Spleen (tissue), 11 donors: ENCODE measurements at regions not wholly inside any gene's neighbourhood (a gene's known extent, or its start where the extent isn't known, plus 50 kb on each side); places are given as distances from the start of the nearest gene placed in this dataset.

ENCODE experiments used
- DNase-seq: peaks from one replicate; pipeline ENCODE4 v3.0.0-alpha.2; 2020
- H3K27ac ChIP-seq, 8 donors: fragments of 200-600 bp; sonication (generic) in 7 of 8; 1 replicate in 4 of 8; 2 replicates in 4 of 8; pipeline versions ENCODE4 v1.5.0 to v1.8.0; 2016 to 2021; ENCODE audit warnings: inconsistent platforms in 4 of 8, mild to moderate bottlenecking in 4 of 8, moderate library complexity in 1 of 8
- H3K27me3 ChIP-seq, 7 donors: fragments of 200-600 bp; sonication (generic) in 6 of 7; replicated peaks in 1 of 7; 1 replicate in 4 of 7; 2 replicates in 3 of 7; pipeline versions ENCODE4 v1.5.0 to v1.8.0; 2016 to 2021; ENCODE audit warnings: inconsistent platforms in 3 of 7, mild to moderate bottlenecking in 1 of 7
- H3K36me3 ChIP-seq, 6 donors: fragments of 200-600 bp; sonication (generic) in 5 of 6; 1 replicate in 4 of 6; 2 replicates in 2 of 6; pipeline versions ENCODE4 v1.5.0 to v1.8.0; 2016 to 2021; ENCODE audit warnings: inconsistent platforms in 2 of 6
- H3K4me1 ChIP-seq, 6 donors: fragments of 200-600 bp; sonication (generic) in 5 of 6; 1 replicate in 3 of 6; 2 replicates in 3 of 6; pipeline versions ENCODE4 v1.5.0 to v1.8.0; 2016 to 2021; ENCODE audit warnings: inconsistent platforms in 3 of 6
- H3K4me3 ChIP-seq, 8 donors: fragments of 200-600 bp; sonication (generic) in 7 of 8; 1 replicate in 4 of 8; 2 replicates in 4 of 8; pipeline versions ENCODE4 v1.5.0 to v1.8.0; 2016 to 2021; ENCODE audit warnings: inconsistent platforms in 4 of 8, mild to moderate bottlenecking in 4 of 8, moderate library complexity in 2 of 8
- H3K9me3 ChIP-seq, 8 donors: fragments of 200-600 bp; sonication (generic) in 7 of 8; 1 replicate in 4 of 8; 2 replicates in 4 of 8; pipeline versions ENCODE4 v1.5.0 to v1.8.0; 2016 to 2021; ENCODE audit warnings: inconsistent platforms in 4 of 8
- POLR2A ChIP-seq, 3 donors: fragments of 450-650 bp; IDR thresholded peaks; one replicate each; pipeline ENCODE4 v1.5.1; 2017; ENCODE audit warnings: antibody characterized with exemption in 3 of 3, mild to moderate bottlenecking in 1 of 3
- POLR2AphosphoS5 ChIP-seq, 3 donors: sonication (generic); formaldehyde crosslinking; IDR thresholded peaks; one replicate each; pipeline ENCODE4 v1.5.1; 2017; ENCODE audit warnings: antibody characterized with exemption in 3 of 3
- WGBS, 5 donors: extraction: QIAGEN DNeasy Blood & Tissue Kit in 3 of 5; methylation state at CpG; one replicate each; pipeline versions ENCODE4 v1.1.5 to v1.1.7; 2013 to 2018; 5-methylcytosine and 5-hydroxymethylcytosine counted together
- intact Hi-C: fragments of 100-400 bp; cut with DNase I; formaldehyde crosslinking; loops from one replicate; pipeline ENCODE4 v1.15.0; 2023; ENCODE audit warnings: low total_unique reads
- TF ChIP-seq, protein P1 (sequence below), 11 experiments: fragments of 200-600 bp in 7 of 11; fragments of 450-650 bp in 4 of 11; sonication (generic) in 4 of 11; IDR thresholded peaks in 8 of 11; conservative IDR thresholded peaks in 3 of 11; 1 replicate in 7 of 11; 2 replicates in 4 of 11; pipeline versions ENCODE4 v1.4.0 to v1.8.0; 2016 to 2021; ENCODE audit warnings: antibody characterized with exemption in 11 of 11, inconsistent platforms in 4 of 11, mild to moderate bottlenecking in 1 of 11
- donor health status: healthy with polysubstance abuse.
- donor health status: DM: no; HTN: no; CAD: no; lungs with moderate emphysema.
- donor health status: DM: no; HTN: no; CAD: no.
- donor health status: Bipolar disorder and iron deficiency.
- donor health status: healthy.
- donor health status: DM: no; HTN: no; CAD: no.
- donor health status: DM: yes; HTN: yes; CAD: no.

DNA sequence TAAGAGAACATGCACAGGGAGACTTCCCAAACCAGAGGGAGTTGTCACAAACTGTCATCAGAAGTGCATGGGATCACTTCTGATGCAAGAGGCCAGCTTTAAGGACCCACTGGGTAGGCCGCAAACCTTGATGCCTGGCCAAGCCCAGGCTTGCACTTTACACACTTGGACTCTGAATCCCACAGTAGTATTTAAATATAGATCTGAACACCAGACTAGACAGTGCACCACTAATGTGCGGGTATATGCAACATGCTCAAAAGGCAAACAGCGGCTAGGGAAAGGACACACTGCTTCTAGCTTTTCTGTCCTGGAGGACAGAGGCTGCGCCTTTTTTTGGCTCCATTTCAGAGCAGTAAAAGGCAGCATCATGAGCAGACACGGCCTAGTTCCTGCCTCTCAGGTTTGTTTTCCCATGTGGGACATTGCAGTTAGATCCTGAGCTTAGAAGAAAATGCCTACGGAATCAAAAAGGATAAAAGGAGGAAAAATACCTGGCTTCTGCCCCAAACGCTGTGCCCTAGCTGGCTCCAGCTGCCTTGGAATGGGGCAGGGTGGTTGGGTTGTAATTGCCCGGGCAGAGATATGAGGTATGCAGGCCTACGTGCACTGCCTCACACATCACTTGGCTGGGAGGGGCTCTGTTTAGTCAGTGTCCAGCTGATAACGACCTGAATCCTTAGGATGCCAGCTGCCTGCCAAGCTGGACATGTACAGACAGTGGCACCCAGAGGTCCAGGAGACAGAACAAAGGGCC lies 84.5 kb upstream of the EGLN3 start:
- TF ChIP-seq, protein P1, sequence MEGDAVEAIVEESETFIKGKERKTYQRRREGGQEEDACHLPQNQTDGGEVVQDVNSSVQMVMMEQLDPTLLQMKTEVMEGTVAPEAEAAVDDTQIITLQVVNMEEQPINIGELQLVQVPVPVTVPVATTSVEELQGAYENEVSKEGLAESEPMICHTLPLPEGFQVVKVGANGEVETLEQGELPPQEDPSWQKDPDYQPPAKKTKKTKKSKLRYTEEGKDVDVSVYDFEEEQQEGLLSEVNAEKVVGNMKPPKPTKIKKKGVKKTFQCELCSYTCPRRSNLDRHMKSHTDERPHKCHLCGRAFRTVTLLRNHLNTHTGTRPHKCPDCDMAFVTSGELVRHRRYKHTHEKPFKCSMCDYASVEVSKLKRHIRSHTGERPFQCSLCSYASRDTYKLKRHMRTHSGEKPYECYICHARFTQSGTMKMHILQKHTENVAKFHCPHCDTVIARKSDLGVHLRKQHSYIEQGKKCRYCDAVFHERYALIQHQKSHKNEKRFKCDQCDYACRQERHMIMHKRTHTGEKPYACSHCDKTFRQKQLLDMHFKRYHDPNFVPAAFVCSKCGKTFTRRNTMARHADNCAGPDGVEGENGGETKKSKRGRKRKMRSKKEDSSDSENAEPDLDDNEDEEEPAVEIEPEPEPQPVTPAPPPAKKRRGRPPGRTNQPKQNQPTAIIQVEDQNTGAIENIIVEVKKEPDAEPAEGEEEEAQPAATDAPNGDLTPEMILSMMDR (IDR thresholded peaks at IDR 0.05 in 8 of 11, conservative IDR thresholded peaks at IDR 0.05 in 3 of 11), result no peak
- TF ChIP-seq POLR2A (IDR thresholded peaks at IDR 0.05), result no peak
- no peak for TF ChIP-seq POLR2AphosphoS5 (IDR thresholded peaks at IDR 0.05)
- H3K27me3 ChIP-seq, result no peaks in the 10 kb centered on the region
- H3K9me3 ChIP-seq, result no peaks in the 10 kb centered on the region
- no peak overlapping the region for H3K27ac ChIP-seq
- no peaks in the 10 kb centered on the region for H3K36me3 ChIP-seq
- no peak for DNase-seq
- no peaks in the 10 kb centered on the region for H3K4me1 ChIP-seq
- H3K4me3 ChIP-seq, result no peak overlapping the region
- intact Hi-C loops, result no loop called here
- 88 to 94% (median 90%) methylated on average over 10 of the region's 10 CpGs for WGBS, 5 donors

DNA sequence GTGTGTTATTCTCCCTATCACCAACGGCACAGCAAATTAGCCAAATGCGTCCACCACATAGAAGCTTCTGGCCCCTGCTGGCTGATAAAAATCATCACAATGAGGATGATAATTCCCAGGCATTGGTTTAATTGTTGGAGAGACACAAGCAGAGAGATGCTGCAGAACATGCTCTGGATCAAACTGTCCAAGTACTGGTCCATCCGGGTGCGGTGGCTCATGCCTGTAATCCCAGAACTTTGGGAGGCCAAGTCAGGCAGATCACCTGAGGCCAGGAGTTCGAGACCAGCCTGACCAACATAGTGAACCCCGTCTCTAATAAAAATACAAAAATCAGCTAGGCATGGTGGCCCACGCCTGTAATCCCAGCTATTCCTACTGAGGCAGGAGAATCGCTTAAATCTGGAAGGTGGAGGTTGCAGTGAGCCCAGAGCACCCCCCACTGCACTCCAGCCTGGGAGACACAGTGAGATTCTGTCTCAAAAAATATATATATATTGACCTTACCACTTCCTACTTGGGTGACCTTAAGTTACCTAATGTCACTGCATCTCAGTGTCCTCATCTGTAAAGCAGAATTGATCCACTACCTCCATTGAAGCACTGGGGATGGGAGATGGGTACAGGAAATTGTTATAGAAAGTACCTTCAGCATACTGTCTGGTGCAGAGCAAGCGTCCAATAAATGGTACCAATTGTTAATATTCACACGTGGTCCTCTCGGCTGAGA lies 83.7 kb upstream of the EGLN3 start:
- Histone ChIP-seq H3K9me3 (no peaks in the 10 kb centered on the region), H3K27me3 (no peaks in the 10 kb centered on the region), H3K36me3 (no peaks in the 10 kb centered on the region), H3K4me1 (no peaks in the 10 kb centered on the region), H3K27ac (no peak overlapping the region), H3K4me3 (no peak overlapping the region)
- no peak for DNase-seq
- 78 to 92% (median 85%) methylated on average over 11 of the region's 11 CpGs for WGBS, 5 donors
- intact Hi-C loops, result no loop called here
- TF ChIP-seq, protein P1 (IDR thresholded peaks at IDR 0.05 in 8 of 11, conservative IDR thresholded peaks at IDR 0.05 in 3 of 11), result no peak
- no peak for TF ChIP-seq POLR2AphosphoS5 (IDR thresholded peaks at IDR 0.05)
- TF ChIP-seq POLR2A (IDR thresholded peaks at IDR 0.05), result no peak

DNA sequence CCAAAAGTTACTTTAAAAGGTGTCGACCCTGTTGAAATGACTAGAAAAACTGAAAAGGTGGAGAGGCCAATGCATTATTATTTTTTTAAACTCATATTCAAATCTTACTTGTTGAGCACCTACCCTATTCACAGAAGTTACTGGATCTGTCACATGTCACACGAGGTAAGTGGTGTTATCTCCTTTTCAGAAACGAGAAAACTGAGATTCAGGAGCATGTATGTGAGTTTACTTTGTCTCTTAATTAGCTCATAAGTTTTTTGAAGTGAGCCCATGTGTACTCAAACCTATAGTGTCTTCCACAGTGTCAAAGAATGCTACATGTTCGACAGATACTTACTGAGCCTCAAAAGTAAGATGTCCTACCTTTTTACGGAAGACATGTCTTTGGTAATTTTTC lies 81.8 kb upstream of the EGLN3 start:
- Histone ChIP-seq H3K36me3 (no peaks in the 10 kb centered on the region), H3K27ac (no peak overlapping the region), H3K9me3 (no peaks in the 10 kb centered on the region), H3K4me1 (no peaks in the 10 kb centered on the region), H3K4me3 (no peak overlapping the region), H3K27me3 (no peaks in the 10 kb centered on the region)
- intact Hi-C loops, result no loop called here
- 77 to 92% (median 85%) methylated on average over 5 of the region's 5 CpGs for WGBS, 5 donors
- TF ChIP-seq POLR2A (IDR thresholded peaks at IDR 0.05) (no peak), POLR2AphosphoS5 (IDR thresholded peaks at IDR 0.05) (no peak)
- TF ChIP-seq, protein P1 (IDR thresholded peaks at IDR 0.05 in 8 of 11, conservative IDR thresholded peaks at IDR 0.05 in 3 of 11), result no peak
- no peak for DNase-seq

DNA sequence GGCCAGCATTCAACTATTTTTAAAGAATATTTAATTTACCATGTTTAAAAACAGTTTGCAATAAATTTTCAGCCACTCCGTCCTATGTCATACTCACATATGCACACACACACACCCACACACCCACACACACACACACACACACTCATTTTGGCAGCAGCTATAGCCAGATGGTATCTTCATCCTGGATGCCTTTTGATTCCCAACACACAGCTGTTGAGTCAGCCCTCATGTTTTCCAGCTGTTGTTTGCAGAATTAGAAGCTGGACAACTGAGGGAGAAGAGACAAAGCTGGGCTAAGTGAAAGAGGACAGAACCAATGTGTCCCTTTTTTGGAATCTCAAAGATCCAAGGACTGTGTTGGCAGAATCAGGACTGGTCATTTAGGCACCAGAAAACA lies 80.0 kb upstream of the EGLN3 start:
- Histone ChIP-seq H3K36me3 (no peaks in the 10 kb centered on the region), H3K9me3 (no peaks in the 10 kb centered on the region), H3K4me3 (no peak overlapping the region), H3K27ac (no peak overlapping the region), H3K4me1 (no peaks in the 10 kb centered on the region), H3K27me3 (no peaks in the 10 kb centered on the region)
- WGBS, 5 donors, result 42 to 87% (median 76%) methylated on average over 1 of the region's 1 CpG
- intact Hi-C loops, result no loop called here
- DNase-seq, result no peak
- TF ChIP-seq, protein P1 (IDR thresholded peaks at IDR 0.05 in 8 of 11, conservative IDR thresholded peaks at IDR 0.05 in 3 of 11), result no peak
- TF ChIP-seq POLR2AphosphoS5 (IDR thresholded peaks at IDR 0.05) (no peak), POLR2A (IDR thresholded peaks at IDR 0.05) (no peak)
